Hepatocyte (in vitro differentiated cells): ENCODE measurements at regions not wholly inside any gene's neighbourhood (a gene's known extent, or its start where the extent isn't known, plus 50 kb on each side); places are given as distances from the start of the nearest gene placed in this dataset.
"Not testable (repeated sequence)": the region's sequence is repeated elsewhere in the genome, so short reads cannot be mapped to it uniquely, and the experiment has no call there.

Experiments
- DNase-seq: peaks from one replicate; pipeline ENCODE4 v3.0.0-alpha.2; 2016; ENCODE audit warnings: low spot score
- H2AFZ ChIP-seq: fragments of 200-600 bp; sonication (generic); 2 replicates; pipeline ENCODE4 v1.6.0; 2016; ENCODE audit warnings: antibody characterized with exemption, mild to moderate bottlenecking
- H3K27ac ChIP-seq: fragments of 200-600 bp; sonication (generic); 2 replicates; pipeline ENCODE4 v1.5.1; 2016; ENCODE audit warnings: mild to moderate bottlenecking
- H3K27me3 ChIP-seq: fragments of 200-600 bp; sonication (generic); 2 replicates; pipeline ENCODE4 v1.6.1; 2016
- H3K36me3 ChIP-seq: fragments of 200-600 bp; sonication (generic); replicated peaks from 2 replicates; pipeline ENCODE4 v1.5.1; 2016; ENCODE audit warnings: low read depth; ENCODE audit not compliant: insufficient read depth
- H3K4me1 ChIP-seq: fragments of 200-600 bp; sonication (generic); 2 replicates; pipeline ENCODE4 v1.5.1; 2016; ENCODE audit warnings: mild to moderate bottlenecking, moderate library complexity; ENCODE audit not compliant: insufficient read depth
- H3K4me2 ChIP-seq: fragments of 200-600 bp; sonication (generic); 2 replicates; pipeline ENCODE4 v1.6.0; 2016
- H3K4me3 ChIP-seq: fragments of 200-600 bp; sonication (generic); 2 replicates; pipeline ENCODE4 v1.5.1; 2016; ENCODE audit warnings: mild to moderate bottlenecking
- H3K79me2 ChIP-seq: fragments of 200-600 bp; sonication (generic); 2 replicates; pipeline ENCODE4 v1.6.0; 2017; ENCODE audit warnings: mild to moderate bottlenecking
- H3K9me2 ChIP-seq: fragments of 200-600 bp; sonication (generic); replicated peaks from 2 replicates; pipeline ENCODE4 v1.6.0; 2017; ENCODE audit warnings: mild to moderate bottlenecking; ENCODE audit not compliant: insufficient read depth
- H3K9me3 ChIP-seq: fragments of 200-600 bp; sonication (generic); 2 replicates; pipeline ENCODE4 v1.5.1; 2016; ENCODE audit warnings: low read depth, mild to moderate bottlenecking
- H4K20me1 ChIP-seq: fragments of 200-600 bp; sonication (generic); 2 replicates; pipeline ENCODE4 v1.6.0; 2016; ENCODE audit warnings: mild to moderate bottlenecking; ENCODE audit not compliant: insufficient read depth, poor library complexity, severe bottlenecking
- EZH2 ChIP-seq: fragments of 200-600 bp; sonication (generic); IDR thresholded peaks from 2 replicates; pipeline ENCODE4 v1.6.1; 2016; ENCODE audit warnings: antibody characterized with exemption, mild to moderate bottlenecking, borderline replicate concordance
- EZH2phosphoT487 ChIP-seq: fragments of 200-600 bp; sonication (generic); IDR thresholded peaks from one replicate; pipeline ENCODE4 v1.6.1; 2018; ENCODE audit warnings: antibody characterized with exemption, mild to moderate bottlenecking, low read depth, moderate library complexity; ENCODE audit not compliant: unreplicated experiment, severe bottlenecking
- WGBS: methylation state at CpG from one replicate; pipeline ENCODE4 v1.1.6; 2016; ENCODE audit warnings: low lambda C conversion rate; ENCODE audit errors: missing lambda C conversion rate; 5-methylcytosine and 5-hydroxymethylcytosine counted together
- TF ChIP-seq, protein P1 (sequence below): fragments of 200-600 bp; sonication (generic); IDR thresholded peaks from 2 replicates; pipeline ENCODE4 v1.5.1; 2016; ENCODE audit warnings: antibody characterized with exemption, mild to moderate bottlenecking; ENCODE audit not compliant: poor library complexity

GRCh38 chr5:123976379-123977033, 464.5 kb downstream of the CSNK1G3 start:
- Histone ChIP-seq H3K4me3 (no peak overlapping the region), H4K20me1 (no peaks in the 10 kb centered on the region), H3K9me3 (no peaks in the 10 kb centered on the region), H3K27me3 (no peaks in the 10 kb centered on the region), H3K4me1 (no peaks in the 10 kb centered on the region), H3K79me2 (no peaks in the 10 kb centered on the region), H3K4me2 (no peak overlapping the region), H3K27ac (no peak overlapping the region), H2AFZ (no peak overlapping the region), H3K36me3 (no peaks in the 10 kb centered on the region), H3K9me2 (no peaks in the 10 kb centered on the region)
- TF ChIP-seq EZH2, result no peak
- TF ChIP-seq, protein P1, sequence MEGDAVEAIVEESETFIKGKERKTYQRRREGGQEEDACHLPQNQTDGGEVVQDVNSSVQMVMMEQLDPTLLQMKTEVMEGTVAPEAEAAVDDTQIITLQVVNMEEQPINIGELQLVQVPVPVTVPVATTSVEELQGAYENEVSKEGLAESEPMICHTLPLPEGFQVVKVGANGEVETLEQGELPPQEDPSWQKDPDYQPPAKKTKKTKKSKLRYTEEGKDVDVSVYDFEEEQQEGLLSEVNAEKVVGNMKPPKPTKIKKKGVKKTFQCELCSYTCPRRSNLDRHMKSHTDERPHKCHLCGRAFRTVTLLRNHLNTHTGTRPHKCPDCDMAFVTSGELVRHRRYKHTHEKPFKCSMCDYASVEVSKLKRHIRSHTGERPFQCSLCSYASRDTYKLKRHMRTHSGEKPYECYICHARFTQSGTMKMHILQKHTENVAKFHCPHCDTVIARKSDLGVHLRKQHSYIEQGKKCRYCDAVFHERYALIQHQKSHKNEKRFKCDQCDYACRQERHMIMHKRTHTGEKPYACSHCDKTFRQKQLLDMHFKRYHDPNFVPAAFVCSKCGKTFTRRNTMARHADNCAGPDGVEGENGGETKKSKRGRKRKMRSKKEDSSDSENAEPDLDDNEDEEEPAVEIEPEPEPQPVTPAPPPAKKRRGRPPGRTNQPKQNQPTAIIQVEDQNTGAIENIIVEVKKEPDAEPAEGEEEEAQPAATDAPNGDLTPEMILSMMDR, result no peak
- no peak for TF ChIP-seq EZH2phosphoT487
- no peak for DNase-seq
- WGBS, result 90% methylated on average over 4 of the region's 4 CpGs

- H4K20me1 ChIP-seq, H3K9me3 ChIP-seq, H3K4me2 ChIP-seq, H3K36me3 ChIP-seq, H3K9me2 ChIP-seq, H3K27me3 ChIP-seq, DNase-seq, H3K79me2 ChIP-seq, H3K27ac ChIP-seq, H3K4me3 ChIP-seq, H3K4me1 ChIP-seq, H2AFZ ChIP-seq: not testable (repeated sequence)
These were observed 463.5 kb downstream of the CSNK1G3 start for GRCh38 chr5:123975521-123975920.

DNA sequence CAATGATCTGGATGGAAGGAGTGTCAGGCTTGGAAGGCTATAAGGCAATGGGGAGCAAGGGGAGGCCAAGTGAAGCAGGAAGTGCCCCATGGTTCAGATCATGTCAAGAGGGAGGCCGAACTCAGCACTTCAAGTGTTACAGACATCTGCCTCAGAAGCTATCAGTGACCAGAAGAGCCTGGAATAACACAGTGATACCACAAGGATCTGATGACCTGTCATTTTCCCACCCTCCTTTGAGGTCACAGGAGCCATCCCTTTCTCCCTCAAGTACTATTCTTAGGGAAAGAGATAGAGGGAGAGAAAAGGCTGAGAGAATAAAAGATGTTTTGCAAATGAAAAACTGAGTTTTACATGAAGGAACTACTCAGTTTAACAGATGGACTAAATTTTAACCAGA, 454.8 kb downstream of the CSNK1G3 start:
- 91% methylated on average over 1 of the region's 1 CpG for WGBS
- Histone ChIP-seq H3K4me1 (no peaks in the 10 kb centered on the region), H3K9me3 (no peaks in the 10 kb centered on the region), H3K4me3 (no peak overlapping the region), H3K4me2 (no peak overlapping the region), H3K27me3 (no peaks in the 10 kb centered on the region), H3K36me3 (no peaks in the 10 kb centered on the region), H4K20me1 (no peaks in the 10 kb centered on the region), H3K9me2 (no peaks in the 10 kb centered on the region), H2AFZ (no peak overlapping the region), H3K79me2 (no peaks in the 10 kb centered on the region), H3K27ac (no peak overlapping the region)
- TF ChIP-seq, protein P1, result no peak
- TF ChIP-seq EZH2 (no peak), EZH2phosphoT487 (no peak)
- DNase-seq, result no peak

GRCh38 chr5:123965626-123966025, 453.6 kb downstream of the CSNK1G3 start:
- Histone ChIP-seq H3K27ac (no peak overlapping the region), H2AFZ (no peak overlapping the region), H3K4me2 (no peak overlapping the region), H3K27me3 (no peaks in the 10 kb centered on the region), H4K20me1 (no peaks in the 10 kb centered on the region), H3K9me2 (no peaks in the 10 kb centered on the region), H3K4me3 (no peak overlapping the region), H3K4me1 (no peaks in the 10 kb centered on the region), H3K9me3 (no peaks in the 10 kb centered on the region), H3K79me2 (no peaks in the 10 kb centered on the region), H3K36me3 (no peaks in the 10 kb centered on the region)
- WGBS, result 88% methylated on average over 3 of the region's 3 CpGs
- TF ChIP-seq EZH2 (no peak), EZH2phosphoT487 (no peak)
- TF ChIP-seq, protein P1, result no peak
- DNase-seq, result no peak
